Breast epithelium (tissue), 3 donors: ENCODE measurements at regions not wholly inside any gene's neighbourhood (a gene's known extent, or its start where the extent isn't known, plus 50 kb on each side); places are given as distances from the start of the nearest gene placed in this dataset.

Experiments used
- CTCF ChIP-seq, 3 donors: fragments of 450-650 bp; IDR thresholded peaks; one replicate each; pipeline ENCODE4 v1.5.1; 2016 to 2017; ENCODE audit warnings: antibody characterized with exemption in 3 of 3, mild to moderate bottlenecking in 3 of 3, moderate library complexity in 3 of 3
- POLR2A ChIP-seq: fragments of 450-650 bp; IDR thresholded peaks from one replicate; pipeline ENCODE4 v1.6.1; 2016; ENCODE audit warnings: antibody characterized with exemption, mild to moderate bottlenecking, moderate library complexity
- POLR2AphosphoS5 ChIP-seq, 3 donors: sonication (generic); formaldehyde crosslinking; IDR thresholded peaks; one replicate each; pipeline ENCODE4 v1.6.1; 2017; ENCODE audit warnings: antibody characterized with exemption in 3 of 3

- TF ChIP-seq POLR2AphosphoS5 (IDR thresholded peaks at IDR 0.05) (no peak), CTCF (IDR thresholded peaks at IDR 0.05) (no peak), POLR2A (no peak)
Observed at GRCh38 chr13:83286737-83287136, 595.5 kb downstream of the SLITRK1 start.
